HL-60 (cell line): ENCODE measurements at regions not wholly inside any gene's neighbourhood (a gene's known extent, or its start where the extent isn't known, plus 50 kb on each side); places are given as distances from the start of the nearest gene placed in this dataset.

Source experiments
- DNase-seq, 2 experiments: peaks; one replicate each; pipeline ENCODE4 v3.0.0-alpha.2; 2010 to 2020; ENCODE audit warnings: low read depth in 1 of 2, low spot score in 1 of 2
- H3K27ac ChIP-seq: fragments of 250-450 bp; sonication (Bioruptor Pico); replicated peaks from 2 replicates; pipeline ENCODE4 v1.5.1; 2020; ENCODE audit warnings: mild to moderate bottlenecking, moderate library complexity
- H3K27me3 ChIP-seq: fragments of 250-450 bp; sonication (Bioruptor Pico); 2 replicates; pipeline ENCODE4 v1.5.1; 2021; ENCODE audit warnings: mild to moderate bottlenecking, moderate library complexity; ENCODE audit not compliant: insufficient read depth, poor library complexity, severe bottlenecking
- H3K4me3 ChIP-seq: replicated peaks from 2 replicates; pipeline ENCODE4 v1.5.1; 2011; ENCODE audit warnings: mild to moderate bottlenecking, control low read depth, low read length; ENCODE audit not compliant: insufficient read depth
- GABPA ChIP-seq: IDR thresholded peaks from 2 replicates; pipeline ENCODE4 v1.6.1; 2012; ENCODE audit warnings: low read depth
- POLR2AphosphoS5 ChIP-seq: IDR thresholded peaks from 2 replicates; pipeline ENCODE4 v1.6.1; 2012; ENCODE audit warnings: low read depth
- REST ChIP-seq: IDR thresholded peaks from 2 replicates; pipeline ENCODE4 v1.6.1; 2012; ENCODE audit warnings: low read depth; ENCODE audit not compliant: insufficient replicate concordance
- SPI1 ChIP-seq: IDR thresholded peaks from 2 replicates; pipeline ENCODE4 v1.6.1; 2012; ENCODE audit warnings: low read depth, mild to moderate bottlenecking, borderline replicate concordance
- TF ChIP-seq, protein P1 (sequence below): IDR thresholded peaks from one replicate; pipeline ENCODE4 v1.5.1; 2011; ENCODE audit warnings: low read length, control low read depth, inconsistent platforms; ENCODE audit not compliant: insufficient read depth

DNA sequence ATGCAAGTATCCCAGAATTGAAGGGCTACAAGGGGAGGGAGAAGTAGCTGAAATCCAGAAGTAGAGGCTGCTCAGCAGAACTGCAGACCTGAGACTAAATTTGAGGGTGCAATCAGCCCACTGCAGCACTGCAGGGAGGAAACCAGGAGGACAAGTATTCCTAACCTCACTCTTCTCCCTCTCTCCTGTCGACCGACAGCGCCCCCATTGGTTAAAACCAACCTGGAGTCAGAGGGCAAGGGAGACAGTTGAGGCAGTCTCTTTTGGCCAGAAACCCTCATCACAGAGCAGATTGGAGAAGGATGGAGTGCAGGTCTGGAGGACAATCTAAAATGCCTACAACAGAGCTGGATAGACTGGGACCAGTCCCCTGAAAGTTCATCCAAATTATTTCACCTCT, 768.9 kb upstream of the KLHL29 start:
- no peak for DNase-seq
- Histone ChIP-seq H3K27ac (no peak overlapping the region), H3K27me3 (no peaks in the 10 kb centered on the region), H3K4me3 (no peak overlapping the region)
- TF ChIP-seq, protein P1, sequence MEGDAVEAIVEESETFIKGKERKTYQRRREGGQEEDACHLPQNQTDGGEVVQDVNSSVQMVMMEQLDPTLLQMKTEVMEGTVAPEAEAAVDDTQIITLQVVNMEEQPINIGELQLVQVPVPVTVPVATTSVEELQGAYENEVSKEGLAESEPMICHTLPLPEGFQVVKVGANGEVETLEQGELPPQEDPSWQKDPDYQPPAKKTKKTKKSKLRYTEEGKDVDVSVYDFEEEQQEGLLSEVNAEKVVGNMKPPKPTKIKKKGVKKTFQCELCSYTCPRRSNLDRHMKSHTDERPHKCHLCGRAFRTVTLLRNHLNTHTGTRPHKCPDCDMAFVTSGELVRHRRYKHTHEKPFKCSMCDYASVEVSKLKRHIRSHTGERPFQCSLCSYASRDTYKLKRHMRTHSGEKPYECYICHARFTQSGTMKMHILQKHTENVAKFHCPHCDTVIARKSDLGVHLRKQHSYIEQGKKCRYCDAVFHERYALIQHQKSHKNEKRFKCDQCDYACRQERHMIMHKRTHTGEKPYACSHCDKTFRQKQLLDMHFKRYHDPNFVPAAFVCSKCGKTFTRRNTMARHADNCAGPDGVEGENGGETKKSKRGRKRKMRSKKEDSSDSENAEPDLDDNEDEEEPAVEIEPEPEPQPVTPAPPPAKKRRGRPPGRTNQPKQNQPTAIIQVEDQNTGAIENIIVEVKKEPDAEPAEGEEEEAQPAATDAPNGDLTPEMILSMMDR, result no peak
- TF ChIP-seq SPI1, result no peak
- no peak for TF ChIP-seq POLR2AphosphoS5
- no peak for TF ChIP-seq GABPA

DNA sequence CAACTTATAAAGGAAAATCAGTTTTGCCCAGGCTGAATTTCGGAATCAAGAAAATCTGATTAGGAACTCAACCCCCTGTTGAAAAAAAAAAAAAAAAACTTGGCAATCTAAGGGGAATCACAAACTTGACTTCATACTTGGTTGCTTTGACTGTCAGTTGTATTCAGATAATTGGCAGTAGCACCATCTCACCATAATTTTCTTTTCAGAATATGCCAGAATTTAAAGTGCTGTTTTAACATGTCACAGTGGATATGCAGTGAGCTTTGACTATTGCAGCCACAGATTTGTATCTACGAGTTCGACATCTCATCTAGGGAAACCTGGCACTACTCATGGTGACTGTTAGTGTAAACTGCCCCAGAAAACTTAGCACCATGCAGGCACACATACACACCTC, 761.4 kb upstream of the KLHL29 start:
- no peaks in the 10 kb centered on the region for H3K27me3 ChIP-seq
- TF ChIP-seq REST, result no peak
- TF ChIP-seq SPI1, result no peak
- no peak for TF ChIP-seq GABPA
- TF ChIP-seq, protein P1, result no peak
- no peak for TF ChIP-seq POLR2AphosphoS5
- H3K4me3 ChIP-seq, result no peak overlapping the region
- H3K27ac ChIP-seq, result no peak overlapping the region
- DNase-seq, result no peak

DNA sequence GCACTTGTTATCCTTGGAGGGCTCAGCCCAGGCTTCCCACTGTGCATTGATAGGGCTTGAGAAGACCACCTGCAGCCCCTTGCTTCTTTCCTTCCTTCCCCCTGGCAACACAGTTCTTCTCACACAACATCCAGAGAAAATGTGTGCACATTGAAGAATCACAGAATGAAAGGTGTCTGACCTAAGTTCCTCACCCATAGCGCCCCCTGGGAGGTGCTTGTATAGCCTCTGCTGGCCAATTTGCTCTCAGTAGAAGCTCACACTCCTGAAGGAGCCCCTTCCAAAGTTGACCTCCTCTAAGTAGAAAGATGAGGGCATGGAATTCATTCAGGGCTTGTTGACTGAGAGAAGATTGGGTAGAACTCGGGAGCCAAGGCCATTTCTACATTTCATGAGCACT, 758.4 kb upstream of the KLHL29 start:
- no peak for DNase-seq
- no peak overlapping the region for H3K4me3 ChIP-seq
- H3K27me3 ChIP-seq, result no peaks in the 10 kb centered on the region
- no peak overlapping the region for H3K27ac ChIP-seq
- TF ChIP-seq, protein P1, result peak; percentile 8
- TF ChIP-seq GABPA (no peak), SPI1 (no peak), REST (no peak), POLR2AphosphoS5 (no peak)

DNA sequence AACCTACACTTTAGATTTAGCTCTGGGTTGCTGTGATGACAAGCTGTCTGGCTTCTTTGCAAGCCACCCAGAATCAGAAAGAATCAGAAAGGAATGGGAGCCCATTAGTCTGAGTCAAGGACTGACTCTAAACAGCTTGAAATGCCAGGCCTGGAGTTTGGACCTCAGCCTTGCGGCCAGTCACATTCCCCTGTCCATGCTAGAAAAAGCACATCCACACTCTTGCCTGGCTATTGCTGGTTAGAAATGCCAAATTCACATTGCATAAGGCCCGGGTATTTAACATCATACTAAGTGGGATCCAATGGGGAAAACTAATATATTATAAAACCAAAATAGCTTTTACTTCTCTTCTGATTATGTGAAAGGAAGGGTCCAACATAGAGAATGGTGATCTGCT, 756.8 kb upstream of the KLHL29 start:
- no peak for DNase-seq
- Histone ChIP-seq H3K27ac (no peak overlapping the region), H3K27me3 (no peaks in the 10 kb centered on the region), H3K4me3 (no peak overlapping the region)
- TF ChIP-seq, protein P1, result no peak
- no peak for TF ChIP-seq GABPA
- no peak for TF ChIP-seq SPI1
- TF ChIP-seq POLR2AphosphoS5, result no peak
- TF ChIP-seq REST, result no peak
